Spleen (tissue), 7 donors: ENCODE measurements at regions not wholly inside any gene's neighbourhood (a gene's known extent, or its start where the extent isn't known, plus 50 kb on each side); places are given as distances from the start of the nearest gene placed in this dataset.

Source experiments
- CTCF ChIP-seq, 11 experiments: fragments of 200-600 bp in 7 of 11; fragments of 450-650 bp in 4 of 11; sonication (generic) in 4 of 11; IDR thresholded peaks in 8 of 11; conservative IDR thresholded peaks in 3 of 11; 1 replicate in 7 of 11; 2 replicates in 4 of 11; pipeline versions ENCODE4 v1.4.0 to v1.8.0; 2016 to 2021; ENCODE audit warnings: antibody characterized with exemption in 11 of 11, inconsistent platforms in 4 of 11, mild to moderate bottlenecking in 1 of 11
- POLR2A ChIP-seq, 3 donors: fragments of 450-650 bp; IDR thresholded peaks; one replicate each; pipeline ENCODE4 v1.5.1; 2017; ENCODE audit warnings: antibody characterized with exemption in 3 of 3, mild to moderate bottlenecking in 1 of 3
- POLR2AphosphoS5 ChIP-seq, 3 donors: sonication (generic); formaldehyde crosslinking; IDR thresholded peaks; one replicate each; pipeline ENCODE4 v1.5.1; 2017; ENCODE audit warnings: antibody characterized with exemption in 3 of 3
- donor health status: DM: no; HTN: no; CAD: no; lungs with moderate emphysema.
- donor health status: DM: no; HTN: no; CAD: no.
- donor health status: DM: no; HTN: no; CAD: no.

- TF ChIP-seq CTCF (IDR thresholded peaks at IDR 0.05 in 8 of 11, conservative IDR thresholded peaks at IDR 0.05 in 3 of 11) (no peak), POLR2A (IDR thresholded peaks at IDR 0.05) (no peak), POLR2AphosphoS5 (IDR thresholded peaks at IDR 0.05) (no peak)
Observed at GRCh38 chr6:90870561-90870960, 283.7 kb upstream of the MAP3K7 start.
